PFSK-1 (cell line): ENCODE measurements at regions not wholly inside any gene's neighbourhood (a gene's known extent, or its start where the extent isn't known, plus 50 kb on each side); places are given as distances from the start of the nearest gene placed in this dataset.

Experiments
- FOXP2 ChIP-seq: optimal IDR thresholded peaks from 2 replicates; pipeline ENCODE3; 2011; ENCODE audit warnings: borderline replicate concordance, control low read depth, inconsistent platforms; ENCODE audit not compliant: insufficient read depth; ENCODE audit errors: extremely low read length, extremely low read depth
- POLR2AphosphoS5 ChIP-seq: IDR thresholded peaks from 2 replicates; pipeline ENCODE4 v1.6.1; 2012; ENCODE audit warnings: low read depth, mild to moderate bottlenecking, control low read depth, low read length, moderate library complexity
- REST ChIP-seq, 2 experiments: IDR thresholded peaks; 2 replicates each; pipeline versions ENCODE4 v1.6.1 to v1.8.0; 2011 to 2012; ENCODE audit warnings: low read depth in 2 of 2, low read length in 2 of 2, control low read depth in 1 of 2, inconsistent platforms in 1 of 2, mild to moderate bottlenecking in 1 of 2, moderate library complexity in 1 of 2; ENCODE audit not compliant: insufficient read depth in 1 of 2
- SIN3A ChIP-seq: IDR thresholded peaks from 2 replicates; pipeline ENCODE4 v1.6.1; 2012; ENCODE audit warnings: mild to moderate bottlenecking, low read length, moderate library complexity, borderline replicate concordance; ENCODE audit not compliant: insufficient read depth
- TAF1 ChIP-seq: IDR thresholded peaks from 2 replicates; pipeline ENCODE4 v1.6.1; 2012; ENCODE audit warnings: low read length, control low read depth, borderline replicate concordance; ENCODE audit not compliant: insufficient read depth

- TF ChIP-seq POLR2AphosphoS5 (no peak), SIN3A (no peak), REST (IDR thresholded peaks at IDR 0.05; ENCODE audit: insufficient read depth in 1 of 2, low read depth in 2 of 2, low read length in 2 of 2) (no peak), TAF1 (no peak), FOXP2 (no peak)
These were observed 163.3 kb downstream of the KCNJ2 start for GRCh38 chr17:70332356-70333210.

GRCh38 chr17:70336411-70336810 lies 167.1 kb downstream of the KCNJ2 start:
- TF ChIP-seq FOXP2 = no peak
- TF ChIP-seq TAF1 = no peak
- TF ChIP-seq REST (IDR thresholded peaks at IDR 0.05; ENCODE audit: insufficient read depth in 1 of 2, low read depth in 2 of 2, low read length in 2 of 2) = no peak
- TF ChIP-seq POLR2AphosphoS5 = no peak
- TF ChIP-seq SIN3A = no peak

GRCh38 chr17:70338946-70339354 lies 169.6 kb downstream of the KCNJ2 start:
- TF ChIP-seq POLR2AphosphoS5 (no peak), SIN3A (no peak), TAF1 (no peak), FOXP2 (no peak), REST (IDR thresholded peaks at IDR 0.05; ENCODE audit: insufficient read depth in 1 of 2, low read depth in 2 of 2, low read length in 2 of 2) (no peak)

GRCh38 chr17:70343114-70343513 lies 173.8 kb downstream of the KCNJ2 start:
- TF ChIP-seq REST (IDR thresholded peaks at IDR 0.05; ENCODE audit: insufficient read depth in 1 of 2, low read depth in 2 of 2, low read length in 2 of 2) (no peak), FOXP2 (no peak), SIN3A (no peak), TAF1 (no peak), POLR2AphosphoS5 (no peak)
